NCI-H2171 treated with DMSO at 0.1 percent for 48 hours (cell line): ENCODE measurements at regions not wholly inside any gene's neighbourhood (a gene's known extent, or its start where the extent isn't known, plus 50 kb on each side); places are given as distances from the start of the nearest gene placed in this dataset.

ENCODE experiments used
- DNase-seq: peaks from one replicate; lab custom pipeline; 2025; lab: John Stamatoyannopoulos, UW

GRCh38 chr20:57763235-57763595, 53.4 kb upstream of the PMEPA1 start:
- no peak for DNase-seq

- DNase-seq, result no peak
Measured at GRCh38 chr20:57762531-57763234, 52.9 kb upstream of the PMEPA1 start.

GRCh38 chr20:57761413-57761734, 51.6 kb upstream of the PMEPA1 start:
- DNase-seq, result no peak

- DNase-seq, result no peak
Measured at GRCh38 chr20:57760698-57761412, 51.0 kb upstream of the PMEPA1 start.

- DNase-seq, result no peak
Measured at GRCh38 chr20:57759724-57760123, 49.9 kb upstream of the PMEPA1 start.
